ENCODE measurements at regions not wholly inside any gene's neighbourhood (a gene's known extent, or its start where the extent isn't known, plus 50 kb on each side); places are given as distances from the start of the nearest gene placed in this dataset.

DNA sequence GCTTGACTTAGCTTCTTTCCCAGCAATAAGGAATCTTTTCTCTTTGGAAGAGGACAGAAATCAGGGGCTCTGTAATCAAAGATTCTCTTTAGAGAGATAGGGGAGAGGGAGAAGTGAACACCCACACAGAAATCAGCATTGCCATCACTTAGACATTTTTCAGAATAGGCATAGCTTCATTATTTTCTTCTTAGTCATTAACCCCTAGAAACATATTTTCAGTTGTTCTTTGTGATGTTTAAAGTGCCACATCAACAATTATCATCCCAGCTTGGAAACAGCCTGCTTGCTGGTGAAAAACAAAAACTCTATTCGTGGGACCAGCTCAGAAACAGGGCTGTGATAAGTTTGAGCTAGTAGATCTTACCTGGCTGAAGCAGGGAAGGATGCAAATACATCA is 88.3 kb upstream of the SLC44A3 start:
- DNase-seq = no peak

DNA sequence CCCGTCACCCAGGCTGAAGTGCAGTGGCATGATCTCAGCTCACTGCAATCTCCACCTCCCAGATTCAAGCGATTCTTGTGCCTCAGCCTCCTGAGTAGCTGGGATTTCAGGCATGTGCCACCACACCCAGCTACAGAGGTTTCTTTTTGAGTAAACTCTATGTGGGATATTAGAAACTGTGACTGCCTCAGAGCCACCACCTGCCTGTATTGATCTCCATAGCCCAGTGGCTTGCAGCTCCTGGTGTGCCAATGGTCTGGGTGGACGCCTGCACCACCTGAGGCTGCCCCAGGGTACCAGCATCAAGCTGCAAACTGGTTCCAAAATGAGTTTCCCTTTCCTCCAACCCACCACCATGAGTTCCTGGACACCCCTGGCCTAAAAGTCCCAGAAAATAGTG is 89.7 kb upstream of the SLC44A3 start:
- no peak for DNase-seq

- DNase-seq = no peak
These were observed 90.9 kb upstream of the SLC44A3 start for GRCh38 chr1:94729267-94729666.

- DNase-seq = no peak
These were observed 92.1 kb upstream of the SLC44A3 start for GRCh38 chr1:94727846-94728715.

DNA sequence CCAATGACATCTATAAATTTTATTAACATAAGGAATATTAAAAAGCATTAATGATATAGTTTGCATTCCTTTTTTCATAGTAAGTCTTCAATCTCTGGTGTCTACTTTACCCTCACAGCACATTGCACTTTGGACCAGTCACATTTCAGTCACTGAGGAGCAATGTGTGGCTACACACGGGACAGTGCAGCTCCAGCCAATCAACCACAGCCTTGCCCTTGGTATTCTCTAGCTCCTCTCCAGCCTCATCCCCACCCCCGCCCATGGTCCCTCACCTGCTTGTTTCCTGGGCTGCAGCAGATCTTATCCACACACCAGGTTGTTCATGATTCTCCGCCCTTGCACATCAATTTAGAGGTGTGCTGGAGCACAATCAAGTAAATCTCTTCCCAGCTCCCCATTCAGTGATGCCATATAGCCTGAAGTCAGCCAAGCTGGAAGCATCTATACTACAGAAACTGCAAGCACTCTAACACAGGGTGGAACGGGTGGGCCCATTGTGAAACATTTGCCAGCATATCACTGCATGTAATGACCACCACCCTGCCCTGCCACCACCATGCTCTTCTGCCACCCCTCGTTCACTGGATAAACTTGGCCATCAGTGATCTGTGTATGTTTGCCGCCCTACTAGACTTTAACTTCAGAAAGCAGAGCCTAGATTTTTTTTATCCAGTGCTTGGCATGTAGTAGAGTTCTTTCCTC is 93.0 kb upstream of the SLC44A3 start:
- DNase-seq = no peak

DNA sequence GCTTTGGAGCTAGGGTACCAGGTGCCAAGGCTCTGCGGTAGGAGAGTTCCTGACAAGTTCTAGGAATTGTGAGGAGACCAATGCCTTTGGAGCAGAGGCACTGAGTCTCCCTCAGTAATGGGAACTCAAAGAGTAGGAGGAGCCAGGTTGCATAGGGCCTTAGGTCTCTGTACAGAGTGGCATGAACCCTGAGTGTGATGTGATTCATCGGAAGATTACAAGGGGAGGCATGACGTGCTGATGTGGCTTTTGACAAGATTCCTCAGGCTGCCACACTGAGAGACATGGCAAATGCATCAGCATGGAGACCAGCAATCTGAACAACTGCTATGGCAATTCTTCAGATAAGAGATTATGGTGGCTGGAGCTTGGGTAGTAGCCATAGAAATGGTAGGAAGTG is 94.6 kb upstream of the SLC44A3 start:
- DNase-seq = no peak

DNA sequence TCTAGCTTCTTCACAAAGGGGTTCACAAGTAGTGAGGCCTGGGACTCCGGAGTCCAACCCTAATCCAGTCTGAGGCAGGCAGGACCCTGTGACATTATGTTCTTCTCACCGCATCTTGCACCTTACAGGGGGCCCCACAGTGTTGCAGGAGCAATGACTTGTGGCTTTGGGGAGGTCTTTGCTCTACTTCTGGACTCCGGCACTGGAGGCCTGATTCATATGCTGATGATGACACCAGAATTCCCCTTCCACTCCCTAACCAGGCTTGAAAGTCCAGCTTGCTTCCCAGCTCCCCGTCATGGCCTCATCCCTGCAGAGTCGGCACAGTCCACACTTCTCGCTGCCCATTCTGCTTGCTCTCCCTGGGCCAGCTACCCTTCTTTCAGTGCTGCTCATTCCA is 96.3 kb upstream of the SLC44A3 start:
- no peak for DNase-seq

DNA sequence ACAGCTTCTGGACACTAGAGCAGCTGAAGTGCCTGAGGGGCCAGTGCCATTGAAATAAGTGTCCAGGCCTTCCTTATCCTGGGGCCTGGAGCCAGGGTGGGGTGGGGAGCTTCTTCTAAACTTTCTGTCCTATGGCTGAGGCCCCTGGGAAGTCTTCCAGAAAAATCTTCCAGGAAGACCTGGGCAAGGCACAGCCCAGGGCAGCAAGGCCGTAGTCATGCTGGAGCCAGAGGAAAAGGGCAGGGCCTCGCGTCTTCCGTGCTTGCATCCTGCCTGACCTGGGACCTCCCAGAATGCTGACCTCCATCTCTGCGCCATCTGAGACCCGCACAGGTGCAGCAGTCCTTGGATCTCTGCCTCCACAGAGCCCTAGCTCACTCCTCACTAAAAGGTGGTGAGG is 96.7 kb upstream of the SLC44A3 start:
- no peak for DNase-seq

DNA sequence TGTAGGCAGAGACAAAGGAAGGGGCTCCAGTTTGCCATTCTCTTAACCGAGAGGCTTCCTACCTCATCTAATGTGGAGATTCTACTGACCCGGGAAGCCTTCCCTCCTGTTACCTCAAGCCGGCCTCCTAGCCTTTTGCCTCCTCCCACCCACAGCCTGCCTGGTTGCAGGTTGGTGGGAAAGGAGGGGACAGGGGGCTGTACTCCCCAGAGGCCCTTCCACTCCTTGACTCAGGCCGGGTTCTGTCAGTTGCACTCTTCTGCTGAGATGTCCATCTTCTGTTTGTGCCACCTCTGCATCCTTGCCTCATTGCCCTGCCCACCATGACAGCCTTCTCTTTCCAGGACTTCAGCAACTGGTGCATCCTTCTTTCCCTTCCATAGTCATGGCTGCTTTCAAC is 98.0 kb upstream of the SLC44A3 start:
- DNase-seq = no peak

DNA sequence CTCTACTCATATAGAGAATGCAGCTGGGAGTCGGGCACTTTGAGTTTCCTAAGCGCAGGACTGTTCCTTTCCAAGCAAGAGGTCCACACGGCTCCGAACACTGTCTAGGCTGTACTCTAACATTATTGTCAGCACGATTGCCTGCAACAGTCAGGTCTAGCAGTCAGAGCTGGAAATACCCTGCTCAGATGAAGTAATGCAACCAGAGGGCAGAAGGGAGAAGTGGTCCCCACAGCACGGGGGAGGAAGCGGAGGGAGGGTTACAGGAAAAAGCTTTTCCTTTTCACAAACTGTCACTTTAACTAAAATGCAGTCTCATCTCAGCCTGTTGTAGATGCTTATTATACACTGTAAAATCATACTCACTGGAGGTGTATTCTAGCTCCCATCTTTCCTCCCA is 98.9 kb upstream of the SLC44A3 start:
- DNase-seq = no peak

- no peak for DNase-seq
These were observed 100.0 kb upstream of the SLC44A3 start for GRCh38 chr1:94719926-94720793.

DNA sequence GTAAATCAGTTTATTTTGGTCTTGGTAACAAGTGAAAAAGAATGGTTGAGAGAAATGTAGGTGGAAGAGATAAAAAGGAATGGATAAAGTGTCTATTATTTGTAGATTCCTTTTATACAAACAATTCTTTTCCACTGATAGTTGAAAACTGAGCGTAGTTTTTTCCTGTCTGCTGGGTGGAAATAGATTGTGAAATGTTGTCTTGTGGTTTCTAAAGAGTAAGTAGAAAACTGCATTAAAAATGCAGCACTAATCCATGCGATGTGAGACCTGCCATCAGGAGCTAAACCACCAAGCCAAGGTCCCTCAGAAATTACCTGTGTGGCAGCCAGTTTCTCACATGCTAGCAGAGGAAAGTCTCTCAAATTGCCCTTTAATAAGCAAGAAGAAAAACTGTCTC is 103.2 kb upstream of the SLC44A3 start:
- no peak for DNase-seq

- DNase-seq = no peak
These were observed 104.8 kb upstream of the SLC44A3 start for GRCh38 chr1:94715321-94715720.

DNA sequence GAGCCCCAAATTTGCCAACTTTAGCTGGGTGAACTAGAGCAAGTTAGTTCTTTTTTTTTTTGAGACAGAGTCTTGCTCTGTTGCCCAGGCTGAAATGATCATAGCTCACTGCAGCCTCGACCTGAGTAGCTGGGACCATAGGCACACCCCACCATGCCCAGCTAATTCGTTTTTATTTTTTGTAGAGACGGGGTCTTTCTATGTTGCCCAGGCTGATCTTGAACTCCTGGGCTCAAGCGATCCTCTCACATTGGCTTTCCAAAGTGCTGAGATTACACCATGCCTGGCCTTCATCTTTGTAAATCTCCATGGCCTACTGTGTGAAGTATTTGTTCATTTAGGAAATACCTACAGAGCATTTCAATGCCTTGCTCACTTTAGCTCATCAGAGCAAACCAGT is 105.6 kb upstream of the SLC44A3 start:
- DNase-seq = no peak

GRCh38 chr1:94714152-94714551 is 106.0 kb upstream of the SLC44A3 start:
- no peak for DNase-seq

DNA sequence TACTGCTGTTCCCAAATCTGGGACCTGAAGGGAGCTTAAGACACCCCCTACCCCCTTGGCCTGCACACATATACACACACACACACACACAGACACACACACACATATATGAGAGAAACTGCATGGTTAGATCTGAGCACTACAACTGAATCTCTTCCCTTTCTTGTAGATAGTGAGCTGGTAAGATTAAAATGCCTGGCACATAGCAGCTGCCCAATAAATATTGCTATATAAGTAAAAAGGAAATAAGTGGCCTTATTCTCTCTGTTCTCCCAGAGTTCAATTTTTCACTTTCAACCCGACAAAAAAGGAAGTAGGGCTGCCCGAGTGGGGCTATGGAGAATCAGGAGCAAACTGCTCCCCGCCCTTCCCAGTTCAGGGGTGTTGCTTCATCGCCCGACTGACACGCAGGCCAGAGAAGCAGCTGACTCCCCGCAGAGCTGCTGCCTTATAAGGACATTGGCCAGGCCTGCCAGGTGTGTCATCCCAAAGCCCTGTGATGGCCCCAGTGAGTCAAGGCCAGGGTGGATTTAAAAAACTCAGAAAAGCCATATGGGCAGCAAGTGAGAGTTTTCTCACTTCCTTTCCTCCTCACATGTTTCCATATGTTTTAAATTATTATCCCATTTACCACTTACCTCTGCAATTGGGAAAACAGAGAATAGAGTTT is 106.5 kb upstream of the SLC44A3 start:
- no peak for DNase-seq

- DNase-seq = no peak
These were observed 110.1 kb upstream of the SLC44A3 start for GRCh38 chr1:94709891-94710581.

- no peak for DNase-seq
These were observed 111.3 kb upstream of the SLC44A3 start for GRCh38 chr1:94708811-94709210.

GRCh38 chr1:94708299-94708685 is 111.9 kb upstream of the SLC44A3 start:
- no peak for DNase-seq

DNA sequence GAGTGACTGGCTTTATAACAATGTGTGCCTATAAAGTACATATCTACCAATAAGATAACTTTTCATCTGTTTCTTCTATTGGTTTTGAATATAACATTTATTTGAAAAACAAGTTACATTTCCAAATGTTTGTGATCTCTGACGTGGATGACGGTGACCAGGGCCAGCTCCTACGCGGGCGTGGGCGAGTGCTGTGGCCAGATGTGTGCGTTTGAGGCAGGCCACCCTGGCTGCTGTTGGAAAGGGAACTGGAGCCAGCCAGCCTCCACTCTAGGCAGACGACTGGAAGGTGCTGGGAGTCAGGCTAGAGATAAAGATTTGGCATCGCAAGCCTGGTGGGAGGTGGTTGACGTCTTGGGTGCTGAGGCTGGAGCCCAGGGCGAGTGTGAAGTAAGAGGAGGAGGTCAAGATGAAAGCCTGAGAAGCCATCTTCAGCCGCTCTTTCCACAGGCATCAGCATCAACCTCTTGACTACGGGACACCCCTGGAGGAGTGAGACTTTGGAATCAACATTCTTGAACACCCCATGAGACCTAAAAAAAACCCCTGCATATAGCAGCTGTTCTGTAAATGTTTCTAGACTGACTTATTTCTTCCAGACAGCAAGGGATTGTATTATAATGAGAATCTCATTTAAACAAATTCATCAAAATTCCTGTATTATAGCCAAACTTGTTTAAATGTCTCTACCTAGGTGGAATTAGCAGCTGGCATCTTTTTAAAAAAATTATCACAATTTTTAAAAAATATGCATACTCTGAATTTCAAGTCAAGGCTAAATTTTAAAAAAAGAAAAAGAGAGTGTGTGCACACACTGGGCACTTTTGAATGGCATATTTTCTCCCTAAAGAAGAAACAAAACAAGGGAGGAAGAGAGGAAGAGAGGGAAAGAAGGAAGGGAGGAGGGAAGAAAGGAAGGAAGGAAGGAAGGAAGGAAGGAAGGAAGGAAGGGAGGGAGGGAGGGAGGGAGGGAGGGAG is 112.5 kb upstream of the SLC44A3 start:
- no peak for DNase-seq

DNA sequence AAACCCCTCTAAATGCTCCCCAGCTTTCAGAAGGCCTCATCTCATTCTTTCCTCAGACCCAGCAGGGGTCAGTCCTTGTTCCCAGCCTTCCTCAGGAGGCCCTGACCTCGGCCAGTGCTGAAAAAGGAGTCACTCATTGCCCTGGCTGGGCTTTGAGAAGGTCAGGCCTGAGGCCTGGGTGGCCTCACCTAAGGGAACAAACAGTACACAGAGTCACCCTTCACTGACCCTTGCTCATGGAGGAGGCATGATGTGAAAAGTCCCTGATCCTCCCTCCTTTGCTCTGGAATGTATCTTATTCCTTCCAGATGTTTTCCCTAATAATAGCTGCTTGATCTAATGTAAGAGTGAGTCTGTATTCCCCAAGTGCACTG is 117.7 kb upstream of the SLC44A3 start:
- DNase-seq = no peak

Measured in NCI-H524 treated with DMSO at 0.1 percent for 48 hours (cell line).